ENCODE measurements at regions not wholly inside any gene's neighbourhood (a gene's known extent, or its start where the extent isn't known, plus 50 kb on each side); places are given as distances from the start of the nearest gene placed in this dataset.

GRCh38 chr17:20852990-20853370 lies 189.8 kb downstream of the USP22 start:
- no peak for TF ChIP-seq CTCF (IDR thresholded peaks at IDR 0.05)
- TF ChIP-seq POLR2AphosphoS5 (IDR thresholded peaks at IDR 0.05), result no peak

Measured in stomach (tissue), 4 donors.